Panc1 (cell line): ENCODE measurements at regions not wholly inside any gene's neighbourhood (a gene's known extent, or its start where the extent isn't known, plus 50 kb on each side); places are given as distances from the start of the nearest gene placed in this dataset.

Source experiments
- REST ChIP-seq, 2 experiments: IDR thresholded peaks; 2 replicates each; pipeline ENCODE4 v1.6.1; 2011 to 2012; ENCODE audit warnings: low read depth in 2 of 2, control low read depth in 1 of 2, low read length in 1 of 2, mild to moderate bottlenecking in 1 of 2, moderate library complexity in 1 of 2; ENCODE audit not compliant: insufficient read depth in 1 of 2
- SIN3A ChIP-seq: IDR thresholded peaks from 2 replicates; pipeline ENCODE4 v1.6.1; 2012; ENCODE audit warnings: low read depth, mild to moderate bottlenecking, low read length, moderate library complexity, borderline replicate concordance; ENCODE audit not compliant: insufficient read depth
- TF ChIP-seq, protein P1 (sequence below): fragments of 450-650 bp; IDR thresholded peaks from 2 replicates; pipeline ENCODE4 v1.5.1; 2017; ENCODE audit warnings: mild to moderate bottlenecking

- TF ChIP-seq, protein P1, sequence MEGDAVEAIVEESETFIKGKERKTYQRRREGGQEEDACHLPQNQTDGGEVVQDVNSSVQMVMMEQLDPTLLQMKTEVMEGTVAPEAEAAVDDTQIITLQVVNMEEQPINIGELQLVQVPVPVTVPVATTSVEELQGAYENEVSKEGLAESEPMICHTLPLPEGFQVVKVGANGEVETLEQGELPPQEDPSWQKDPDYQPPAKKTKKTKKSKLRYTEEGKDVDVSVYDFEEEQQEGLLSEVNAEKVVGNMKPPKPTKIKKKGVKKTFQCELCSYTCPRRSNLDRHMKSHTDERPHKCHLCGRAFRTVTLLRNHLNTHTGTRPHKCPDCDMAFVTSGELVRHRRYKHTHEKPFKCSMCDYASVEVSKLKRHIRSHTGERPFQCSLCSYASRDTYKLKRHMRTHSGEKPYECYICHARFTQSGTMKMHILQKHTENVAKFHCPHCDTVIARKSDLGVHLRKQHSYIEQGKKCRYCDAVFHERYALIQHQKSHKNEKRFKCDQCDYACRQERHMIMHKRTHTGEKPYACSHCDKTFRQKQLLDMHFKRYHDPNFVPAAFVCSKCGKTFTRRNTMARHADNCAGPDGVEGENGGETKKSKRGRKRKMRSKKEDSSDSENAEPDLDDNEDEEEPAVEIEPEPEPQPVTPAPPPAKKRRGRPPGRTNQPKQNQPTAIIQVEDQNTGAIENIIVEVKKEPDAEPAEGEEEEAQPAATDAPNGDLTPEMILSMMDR = no peak
- no peak for TF ChIP-seq REST (IDR thresholded peaks at IDR 0.05; ENCODE audit: insufficient read depth in 1 of 2, low read depth in 2 of 2, low read length in 1 of 2)
- TF ChIP-seq SIN3A = no peak
These were observed 282.9 kb upstream of the ZPLD1 start for GRCh38 chr3:102151935-102152334.
